Glutamatergic neuron (in vitro differentiated cells): ENCODE measurements at regions not wholly inside any gene's neighbourhood (a gene's known extent, or its start where the extent isn't known, plus 50 kb on each side); places are given as distances from the start of the nearest gene placed in this dataset.

Experiments used
- DNase-seq: peaks from one replicate; pipeline ENCODE4 v3.0.0; 2022
- H3K27ac Mint-ChIP-seq: one replicate; pipeline ENCODE4 v1.8.0; 2020; ENCODE audit warnings: mild to moderate bottlenecking, mixed read lengths, inconsistent platforms; ENCODE audit not compliant: unreplicated experiment
- H3K27me3 Mint-ChIP-seq: one replicate; pipeline ENCODE4 v1.8.0; 2020; ENCODE audit warnings: mild to moderate bottlenecking, moderate library complexity, mixed read lengths, inconsistent platforms; ENCODE audit not compliant: unreplicated experiment
- H3K36me3 Mint-ChIP-seq: one replicate; pipeline ENCODE4 v1.8.0; 2020; ENCODE audit warnings: mild to moderate bottlenecking, mixed read lengths, inconsistent platforms; ENCODE audit not compliant: unreplicated experiment
- H3K4me1 Mint-ChIP-seq: one replicate; pipeline ENCODE4 v1.8.0; 2020; ENCODE audit warnings: mild to moderate bottlenecking, low read depth, mixed read lengths, inconsistent platforms; ENCODE audit not compliant: unreplicated experiment
- H3K4me3 Mint-ChIP-seq: one replicate; pipeline ENCODE4 v1.8.0; 2020; ENCODE audit warnings: mild to moderate bottlenecking, mixed read lengths, inconsistent platforms; ENCODE audit not compliant: unreplicated experiment
- H3K9me3 Mint-ChIP-seq: one replicate; pipeline ENCODE4 v1.8.0; 2020; ENCODE audit warnings: mild to moderate bottlenecking, moderate library complexity, mixed read lengths, inconsistent platforms; ENCODE audit not compliant: unreplicated experiment
- CTCF ChIP-seq: fragments of 200-600 bp; sonication (generic); IDR thresholded peaks from one replicate; pipeline ENCODE4 v1.5.0; 2021; ENCODE audit not compliant: partially characterized antibody, unreplicated experiment

- DNase-seq = no peak
- Mint-ChIP-seq H3K4me1 (no peaks in the 10 kb centered on the region), H3K4me3 (no peak overlapping the region), H3K27ac (no peak overlapping the region), H3K9me3 (peaks cover 2% of the 10 kb centered on the region), H3K27me3 (peaks cover 2% of the 10 kb centered on the region), H3K36me3 (no peaks in the 10 kb centered on the region)
- no peak for TF ChIP-seq CTCF
Observed at GRCh38 chr10:36559412-36560400, 565.7 kb upstream of the ANKRD30A start.

GRCh38 chr10:36556468-36556867 is 568.9 kb upstream of the ANKRD30A start:
- H3K9me3 Mint-ChIP-seq = peaks cover 2% of the 10 kb centered on the region
- H3K27ac Mint-ChIP-seq = no peak overlapping the region
- peaks cover 2% of the 10 kb centered on the region for H3K27me3 Mint-ChIP-seq
- no peak for TF ChIP-seq CTCF
- H3K4me3 Mint-ChIP-seq = no peak overlapping the region
- no peak for DNase-seq
- H3K4me1 Mint-ChIP-seq = no peaks in the 10 kb centered on the region
- H3K36me3 Mint-ChIP-seq = no peaks in the 10 kb centered on the region

GRCh38 chr10:36555036-36555435 is 570.4 kb upstream of the ANKRD30A start:
- H3K9me3 Mint-ChIP-seq = peaks cover 2% of the 10 kb centered on the region
- no peak for DNase-seq
- no peak overlapping the region for H3K4me3 Mint-ChIP-seq
- peaks cover 2% of the 10 kb centered on the region for H3K27me3 Mint-ChIP-seq
- H3K27ac Mint-ChIP-seq = no peak overlapping the region
- H3K4me1 Mint-ChIP-seq = no peaks in the 10 kb centered on the region
- no peak for TF ChIP-seq CTCF
- H3K36me3 Mint-ChIP-seq = no peaks in the 10 kb centered on the region

GRCh38 chr10:36547965-36548364 is 577.4 kb upstream of the ANKRD30A start:
- Mint-ChIP-seq H3K36me3 (peaks cover 4% of the 10 kb centered on the region), H3K4me3 (no peak overlapping the region), H3K9me3 (no peaks in the 10 kb centered on the region), H3K27me3 (no peaks in the 10 kb centered on the region), H3K4me1 (no peaks in the 10 kb centered on the region), H3K27ac (no peak overlapping the region)
- TF ChIP-seq CTCF = no peak
- no peak for DNase-seq

GRCh38 chr10:36542493-36542892 is 582.9 kb upstream of the ANKRD30A start:
- TF ChIP-seq CTCF = no peak
- no peaks in the 10 kb centered on the region for H3K4me1 Mint-ChIP-seq
- no peaks in the 10 kb centered on the region for H3K27me3 Mint-ChIP-seq
- H3K9me3 Mint-ChIP-seq = peaks cover 2% of the 10 kb centered on the region
- H3K36me3 Mint-ChIP-seq = peaks cover 4% of the 10 kb centered on the region
- DNase-seq = no peak
- H3K4me3 Mint-ChIP-seq = no peak overlapping the region
- H3K27ac Mint-ChIP-seq = no peak overlapping the region
